Activated B cell treated with CpG ODN at 0.5 μM for 24 hours (primary cell): ENCODE measurements at regions not wholly inside any gene's neighbourhood (a gene's known extent, or its start where the extent isn't known, plus 50 kb on each side); places are given as distances from the start of the nearest gene placed in this dataset.

Experiments
- ATAC-seq: fragments of 200-7000 bp; cut with Tn5 transposase; one replicate; pipeline ENCODE4 v1.10.0; 2021; ENCODE audit warnings: low read depth, mild to moderate bottlenecking, moderate library complexity
- CTCF ChIA-PET: fragments of 350-600 bp; sonication (Branson Sonifier 250); formaldehyde crosslinking; loops from one replicate; lab custom pipeline; 2021; ENCODE audit warnings: antibody characterized with exemption; lab: Charles Lee
- POLR2A ChIA-PET: fragments of 350-600 bp; sonication (Branson Sonifier 250); formaldehyde crosslinking; loops from one replicate; lab custom pipeline; 2021; ENCODE audit warnings: antibody characterized with exemption; lab: Charles Lee
- DNase-seq: peaks from one replicate; pipeline ENCODE4 v3.0.0; 2022
- H3K27ac Mint-ChIP-seq: one replicate; pipeline ENCODE4 v1.8.0; 2020; ENCODE audit warnings: mixed read lengths
- H3K27me3 Mint-ChIP-seq: one replicate; pipeline ENCODE4 v1.8.0; 2021; ENCODE audit warnings: mixed read lengths
- H3K36me3 Mint-ChIP-seq: one replicate; pipeline ENCODE4 v1.8.0; 2021; ENCODE audit warnings: low read depth, mixed read lengths
- H3K4me1 Mint-ChIP-seq: one replicate; pipeline ENCODE4 v1.8.0; 2021; ENCODE audit warnings: mixed read lengths
- H3K4me3 Mint-ChIP-seq: one replicate; pipeline ENCODE4 v1.8.0; 2020; ENCODE audit warnings: mild to moderate bottlenecking, mixed read lengths
- H3K9me3 Mint-ChIP-seq: one replicate; pipeline ENCODE4 v1.8.0; 2020; ENCODE audit warnings: mixed read lengths
- CTCF ChIP-seq: fragments of 200-600 bp; IDR thresholded peaks from one replicate; pipeline ENCODE4 v1.8.0; 2022; ENCODE audit warnings: antibody characterized with exemption, mild to moderate bottlenecking
- intact Hi-C: fragments of 100-400 bp; cut with micrococcal nuclease; formaldehyde crosslinking; loops from one replicate; pipeline ENCODE4 v1.15.1; 2024

GRCh38 chr7:121798453-121798840, 74.5 kb upstream of the PTPRZ1 start:
- H3K36me3 Mint-ChIP-seq: no peaks in the 10 kb centered on the region
- peaks cover 2% of the 10 kb centered on the region for H3K9me3 Mint-ChIP-seq
- TF ChIP-seq CTCF: no peak
- no peaks in the 10 kb centered on the region for H3K4me1 Mint-ChIP-seq
- H3K27ac Mint-ChIP-seq: no peak overlapping the region
- no peak overlapping the region for H3K4me3 Mint-ChIP-seq
- intact Hi-C loops: no loop called here
- DNase-seq: no peak
- CTCF ChIA-PET: no interaction called here
- POLR2A ChIA-PET: no interaction called here
- H3K27me3 Mint-ChIP-seq: no peaks in the 10 kb centered on the region
- ATAC-seq: no peak

- no peak for ATAC-seq
- ChIA-PET POLR2A (interaction anchor here (0.5 kb wide), 1 partner anchor 764 kb away, joined by 10 read pairs; no protein-coding TSS in a partner anchor), CTCF (no interaction called here)
- no peaks in the 10 kb centered on the region for H3K27me3 Mint-ChIP-seq
- no peak overlapping the region for H3K4me3 Mint-ChIP-seq
- H3K4me1 Mint-ChIP-seq: no peaks in the 10 kb centered on the region
- no peak for TF ChIP-seq CTCF
- intact Hi-C loops: no loop called here
- H3K9me3 Mint-ChIP-seq: peaks cover 2% of the 10 kb centered on the region
- no peaks in the 10 kb centered on the region for H3K36me3 Mint-ChIP-seq
- no peak for DNase-seq
- H3K27ac Mint-ChIP-seq: no peak overlapping the region
Observed at GRCh38 chr7:121797657-121798452, 75.1 kb upstream of the PTPRZ1 start.

GRCh38 chr7:121796936-121797656, 75.9 kb upstream of the PTPRZ1 start:
- no peak for TF ChIP-seq CTCF
- DNase-seq: no peak
- H3K27me3 Mint-ChIP-seq: no peaks in the 10 kb centered on the region
- H3K36me3 Mint-ChIP-seq: no peaks in the 10 kb centered on the region
- ChIA-PET POLR2A (no interaction called here), CTCF (no interaction called here)
- H3K27ac Mint-ChIP-seq: no peak overlapping the region
- H3K9me3 Mint-ChIP-seq: peaks cover 2% of the 10 kb centered on the region
- H3K4me1 Mint-ChIP-seq: no peaks in the 10 kb centered on the region
- ATAC-seq: no peak
- H3K4me3 Mint-ChIP-seq: no peak overlapping the region
- intact Hi-C loops: no loop called here

GRCh38 chr7:121796381-121796780, 76.6 kb upstream of the PTPRZ1 start:
- DNase-seq (no peak), ATAC-seq (no peak)
- ChIA-PET CTCF (no interaction called here), POLR2A (no interaction called here)
- no peaks in the 10 kb centered on the region for H3K27me3 Mint-ChIP-seq
- H3K9me3 Mint-ChIP-seq: peaks cover 2% of the 10 kb centered on the region
- no peaks in the 10 kb centered on the region for H3K36me3 Mint-ChIP-seq
- intact Hi-C loops: no loop called here
- H3K4me1 Mint-ChIP-seq: no peaks in the 10 kb centered on the region
- H3K27ac Mint-ChIP-seq: no peak overlapping the region
- H3K4me3 Mint-ChIP-seq: no peak overlapping the region
- no peak for TF ChIP-seq CTCF

GRCh38 chr7:121795736-121796135, 77.2 kb upstream of the PTPRZ1 start:
- ChIA-PET CTCF (no interaction called here), POLR2A (no interaction called here)
- no peak overlapping the region for H3K4me3 Mint-ChIP-seq
- intact Hi-C loops: no loop called here
- no peaks in the 10 kb centered on the region for H3K4me1 Mint-ChIP-seq
- peaks cover 1% of the 10 kb centered on the region for H3K27me3 Mint-ChIP-seq
- no peak for TF ChIP-seq CTCF
- H3K36me3 Mint-ChIP-seq: no peaks in the 10 kb centered on the region
- peaks cover 4% of the 10 kb centered on the region for H3K9me3 Mint-ChIP-seq
- DNase-seq (no peak), ATAC-seq (no peak)
- H3K27ac Mint-ChIP-seq: no peak overlapping the region
